ENCODE measurements at regions not wholly inside any gene's neighbourhood (a gene's known extent, or its start where the extent isn't known, plus 50 kb on each side); places are given as distances from the start of the nearest gene placed in this dataset.

DNA sequence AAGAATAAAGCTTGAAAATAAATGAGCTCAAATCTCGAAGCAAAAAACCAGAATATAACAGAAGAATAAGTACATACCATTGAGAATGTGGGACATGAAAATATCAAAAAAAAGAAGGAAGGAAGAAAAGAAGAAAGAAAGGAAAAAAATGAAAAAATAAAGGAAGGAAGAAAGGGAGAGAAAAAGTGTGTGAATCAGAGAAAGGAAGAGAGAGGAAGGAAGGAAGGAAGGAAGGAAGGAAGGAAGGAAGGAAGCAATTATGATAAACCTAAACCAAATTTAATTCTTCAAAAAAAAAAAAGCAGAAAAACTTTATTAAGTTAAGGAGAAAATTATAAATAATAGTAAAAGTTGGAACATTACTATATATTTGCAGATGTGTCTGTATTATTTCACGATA, 949.8 kb downstream of the NLGN4X start:
- DNase-seq, result no peak

DNA sequence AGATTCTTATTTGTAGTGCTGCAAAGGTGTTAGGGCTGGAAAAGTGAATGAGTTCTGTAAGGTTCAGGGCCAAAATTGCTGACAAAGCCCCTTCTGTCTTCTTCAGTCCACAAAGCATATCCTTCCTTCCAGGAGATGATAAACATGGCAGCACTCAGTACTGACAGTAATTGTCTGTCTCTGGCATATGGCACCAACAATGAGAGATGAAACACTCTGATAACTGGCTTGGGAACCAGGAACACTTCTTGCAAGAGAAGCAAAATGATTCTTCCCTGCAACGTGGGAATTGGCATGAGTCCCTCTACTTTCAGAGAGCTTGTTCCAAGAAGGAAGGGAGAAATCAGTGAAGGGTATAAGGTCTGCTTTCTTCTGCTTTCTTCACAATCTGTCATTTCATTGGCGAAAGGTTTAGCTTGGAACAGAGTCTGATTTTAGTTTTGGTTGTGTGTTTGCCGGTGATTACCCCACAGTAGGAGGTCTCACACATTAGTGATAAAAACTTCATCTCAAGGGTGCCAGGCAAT, 963.3 kb downstream of the NLGN4X start:
- no peak for DNase-seq

DNA sequence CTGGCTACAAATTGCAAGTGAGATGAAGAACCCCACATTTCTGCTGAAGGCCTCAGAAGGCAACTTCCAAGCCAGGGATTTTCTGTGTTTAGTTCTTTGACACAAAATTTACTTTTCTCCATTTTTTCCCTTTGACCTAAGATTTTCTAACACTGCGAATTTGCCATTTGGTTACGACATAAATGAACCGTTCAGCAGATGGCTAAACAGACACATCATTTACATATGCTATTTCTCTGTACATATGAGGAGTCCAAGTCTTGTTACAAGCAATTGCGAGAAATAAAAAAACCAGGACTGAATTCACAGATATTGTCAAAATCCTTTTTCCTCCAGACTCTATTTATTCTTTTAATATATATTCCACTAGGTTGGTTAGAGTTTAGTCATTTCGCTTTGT, 978.6 kb downstream of the NLGN4X start:
- DNase-seq, result no peak

DNA sequence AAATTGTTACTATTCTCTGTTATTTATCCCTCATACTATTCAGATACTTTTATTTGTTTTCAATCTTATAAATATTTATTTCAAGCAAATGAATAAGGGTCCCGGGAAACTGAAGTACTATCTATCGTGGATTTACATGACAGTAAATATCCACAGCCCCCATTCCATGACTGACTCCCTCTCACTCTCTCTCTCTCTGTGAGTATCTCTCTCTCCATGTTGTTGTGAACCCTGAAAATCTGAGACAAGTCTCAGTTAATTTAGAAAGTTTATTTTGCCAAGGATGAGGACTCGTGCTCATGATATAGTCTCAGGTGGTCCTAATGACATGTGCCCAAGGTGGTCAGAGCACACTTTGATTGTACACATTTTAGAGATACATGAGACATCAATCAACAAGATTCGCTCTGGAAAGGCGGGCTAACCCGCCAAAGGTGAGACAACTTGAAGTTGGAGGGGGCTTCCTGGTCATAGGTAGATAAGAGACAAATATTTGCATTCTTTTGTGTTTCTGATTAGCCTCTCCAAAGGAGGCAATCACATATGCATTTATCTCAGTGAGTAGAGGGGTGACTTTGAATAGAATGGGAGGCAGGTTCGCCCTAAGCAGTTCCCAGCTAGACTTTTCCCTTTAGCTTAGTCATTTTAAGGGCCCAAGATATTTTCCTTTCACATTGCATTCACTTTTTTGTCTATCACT, 986.4 kb downstream of the NLGN4X start:
- DNase-seq, result no peak

DNA sequence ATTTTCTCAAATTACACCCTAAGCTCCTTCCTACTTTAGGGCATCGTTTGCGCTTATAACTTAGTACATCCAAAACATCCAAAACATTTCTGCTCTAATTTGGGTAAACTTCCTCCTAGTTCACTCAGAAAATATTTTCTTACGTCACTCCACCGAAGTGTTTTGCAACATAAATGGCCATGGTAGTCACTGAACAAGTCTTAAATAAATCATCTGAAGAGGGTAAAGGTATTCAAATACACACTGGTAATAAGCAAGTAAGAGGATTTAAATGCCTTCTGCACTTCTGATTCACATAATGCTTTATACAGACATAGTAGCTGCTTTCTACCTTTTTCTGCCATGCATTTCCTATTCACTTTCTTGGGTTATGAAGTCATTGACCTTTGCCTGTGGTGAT, 991.9 kb downstream of the NLGN4X start:
- no peak for DNase-seq

DNA sequence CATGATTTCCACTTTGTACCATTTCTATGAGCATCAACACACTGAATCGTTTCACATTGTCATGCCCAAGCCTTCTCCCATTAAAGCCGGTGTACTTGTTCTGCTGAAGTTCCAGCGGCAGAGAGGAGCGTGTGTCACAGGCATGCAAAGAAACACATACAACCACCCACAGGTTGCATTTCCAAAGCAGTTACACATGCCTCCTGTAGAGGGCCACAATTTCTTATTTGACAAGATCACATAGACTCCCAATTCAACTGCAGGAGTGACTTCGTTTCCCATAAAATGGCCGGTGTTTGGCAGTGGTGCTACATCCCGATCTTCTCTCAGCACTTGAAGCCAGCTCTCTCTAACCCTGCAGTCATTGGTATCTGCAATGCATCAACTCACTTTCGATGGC, 992.6 kb downstream of the NLGN4X start:
- no peak for DNase-seq

DNA sequence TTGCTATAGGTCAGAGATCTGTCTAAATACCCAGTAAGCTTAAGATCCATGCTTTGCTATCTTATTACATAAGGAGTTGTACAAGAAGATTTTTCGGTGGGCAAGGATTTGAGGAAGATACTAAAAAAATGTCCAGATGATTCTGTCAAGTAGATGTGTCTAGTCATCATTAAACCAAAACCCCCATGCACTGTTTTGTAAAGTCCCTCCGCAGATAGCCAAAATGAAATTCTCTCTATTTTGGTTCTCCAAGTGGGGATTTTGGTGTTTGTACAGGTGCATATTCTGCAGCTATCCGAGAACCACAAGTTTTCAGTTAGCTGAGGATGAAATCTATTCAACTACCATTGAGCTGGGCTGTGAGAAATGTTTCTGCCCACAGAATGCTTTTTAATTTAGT, 994.8 kb downstream of the NLGN4X start:
- DNase-seq, result no peak

DNA sequence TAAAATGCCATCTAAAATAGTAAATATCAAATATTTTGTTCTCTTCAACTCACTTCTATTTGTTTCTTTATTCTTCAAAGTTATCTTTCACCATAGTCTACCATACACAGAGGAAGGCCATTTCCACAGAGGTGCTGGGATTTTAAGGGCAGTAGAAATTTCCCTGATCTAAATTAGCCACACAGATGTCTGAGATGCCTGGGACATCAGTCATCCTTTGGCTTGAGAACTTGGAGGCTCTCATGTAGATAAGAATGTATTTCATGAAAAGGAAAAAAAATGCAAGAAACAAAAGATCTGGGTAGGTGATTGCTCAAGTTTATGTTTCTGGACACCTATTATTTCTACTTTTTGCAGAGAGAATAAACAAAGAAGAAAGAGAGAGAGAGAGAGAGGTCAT, 1008.2 kb downstream of the NLGN4X start:
- DNase-seq, result no peak

DNA sequence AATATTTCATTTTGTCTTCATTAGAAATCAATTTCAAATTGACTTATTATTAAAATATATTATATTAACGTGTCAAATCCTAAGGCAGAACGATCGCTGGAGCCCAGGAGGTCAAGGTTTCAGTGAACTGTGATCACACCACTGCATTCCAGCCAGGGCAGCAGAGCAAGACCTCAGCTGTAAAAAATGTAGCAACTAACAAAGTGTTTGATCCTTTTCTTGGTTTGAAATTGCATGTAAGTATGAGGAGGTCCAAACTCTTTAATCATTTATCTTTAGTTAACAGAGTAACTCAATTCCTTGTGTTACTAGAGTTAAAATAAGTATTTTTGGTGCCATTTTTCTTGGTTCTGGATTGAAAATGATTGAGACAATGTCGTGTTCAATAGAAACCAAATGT, 1033.9 kb downstream of the NLGN4X start:
- DNase-seq, result no peak

DNA sequence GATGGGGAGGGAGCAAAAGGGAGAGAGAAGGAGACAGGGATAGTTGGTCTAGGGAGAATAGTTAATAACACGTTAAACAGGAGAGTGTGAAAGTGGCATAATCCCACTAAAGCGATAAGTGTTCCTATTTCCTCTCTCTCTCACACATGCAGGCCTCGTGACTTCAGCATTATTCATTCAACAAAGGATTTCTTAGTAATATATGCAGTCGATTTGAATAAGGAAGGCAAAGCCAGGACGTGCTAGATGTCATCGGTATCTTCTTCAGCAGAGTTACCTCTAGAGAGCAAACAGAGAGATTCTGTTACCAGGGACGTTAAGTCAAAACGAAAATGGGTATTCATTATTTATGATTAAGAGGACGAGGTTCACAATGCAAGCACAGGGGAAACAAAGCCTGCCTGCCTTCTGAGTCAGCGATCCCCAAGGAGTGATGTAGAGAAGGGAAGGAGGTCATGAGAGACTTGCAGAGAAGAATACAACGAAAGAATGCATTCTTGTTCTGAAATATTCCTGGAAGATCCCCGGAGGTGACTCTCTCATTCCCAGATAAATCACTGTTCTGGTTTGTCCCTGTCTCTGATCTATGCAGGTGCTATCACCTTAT, 1048.4 kb downstream of the NLGN4X start:
- no peak for DNase-seq

DNA sequence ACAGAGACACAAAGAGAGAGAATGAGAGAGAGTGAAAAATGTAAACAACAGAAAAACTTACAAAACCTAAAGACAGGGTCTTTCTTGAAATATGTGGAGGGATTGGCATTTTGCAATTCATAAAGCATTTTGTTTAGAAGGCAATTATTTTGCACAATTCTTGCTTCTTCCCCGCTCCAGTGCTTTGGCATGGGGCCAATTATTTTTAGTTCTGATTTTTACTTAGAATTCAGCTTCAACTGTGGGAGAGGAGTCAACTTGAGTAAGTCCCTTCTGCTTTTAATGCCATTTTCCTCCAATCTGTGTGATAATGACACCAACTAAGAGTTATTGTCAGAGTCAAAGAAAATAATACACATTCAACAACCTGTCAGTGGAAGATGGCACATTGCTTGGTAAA, 1051.9 kb downstream of the NLGN4X start:
- no peak for DNase-seq

DNA sequence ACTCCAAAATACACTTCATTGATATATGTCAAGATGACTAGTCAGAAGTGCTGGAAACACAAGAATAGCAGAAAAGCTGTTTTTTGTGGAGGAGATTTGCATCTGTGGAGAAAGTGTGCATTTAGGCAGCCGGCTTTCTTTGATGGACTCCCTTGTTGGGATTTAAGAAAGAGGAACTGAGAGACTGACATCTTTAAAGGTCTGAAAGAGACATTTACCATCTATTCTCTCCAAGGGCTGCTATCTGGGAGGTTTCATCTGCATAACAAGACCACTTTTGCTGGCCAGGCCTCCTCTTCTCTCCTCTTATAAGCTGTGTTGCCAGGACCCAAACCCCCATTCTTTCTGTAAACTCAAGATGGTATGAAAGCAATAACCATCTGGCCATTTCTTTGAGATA, 1065.0 kb downstream of the NLGN4X start:
- no peak for DNase-seq

DNA sequence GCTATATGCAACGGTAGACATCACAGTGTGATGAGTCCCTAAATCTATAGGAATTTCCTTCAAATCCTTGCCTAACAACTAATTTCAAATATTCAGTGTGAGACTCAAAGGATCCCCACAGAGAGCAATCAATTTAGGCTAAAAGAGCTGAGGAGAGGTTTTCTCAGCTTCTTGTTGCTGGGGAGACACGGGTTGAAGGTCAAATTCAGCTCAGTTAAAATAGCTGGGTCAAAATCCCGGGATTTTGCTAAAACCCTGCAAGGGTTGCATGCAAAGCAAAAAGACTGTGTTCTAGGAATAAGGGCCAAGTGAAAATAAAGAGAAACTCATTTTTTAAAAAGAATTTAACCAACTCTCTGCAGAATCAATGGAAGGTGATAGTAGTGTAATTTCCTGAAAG, 1073.4 kb downstream of the NLGN4X start:
- no peak for DNase-seq

DNA sequence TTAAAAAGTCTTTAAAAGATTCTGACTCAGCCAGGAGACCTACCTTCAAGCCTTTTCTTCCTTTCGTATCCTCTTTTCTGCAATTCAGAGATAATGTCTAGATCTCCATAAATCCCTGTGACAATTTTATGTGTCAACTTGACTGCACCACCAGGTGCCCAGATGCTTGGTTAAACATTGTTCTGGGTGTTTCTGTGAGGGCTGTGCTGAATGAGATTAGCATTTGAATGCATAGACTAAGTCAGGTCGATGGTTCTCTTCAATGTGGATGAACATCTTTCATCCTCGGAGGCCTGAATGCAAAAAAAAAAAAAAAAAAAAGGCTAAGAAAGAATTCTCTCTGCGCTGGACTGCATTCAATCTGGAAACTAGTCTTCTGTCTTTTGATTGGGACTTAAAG, 1082.7 kb downstream of the NLGN4X start:
- no peak for DNase-seq

DNA sequence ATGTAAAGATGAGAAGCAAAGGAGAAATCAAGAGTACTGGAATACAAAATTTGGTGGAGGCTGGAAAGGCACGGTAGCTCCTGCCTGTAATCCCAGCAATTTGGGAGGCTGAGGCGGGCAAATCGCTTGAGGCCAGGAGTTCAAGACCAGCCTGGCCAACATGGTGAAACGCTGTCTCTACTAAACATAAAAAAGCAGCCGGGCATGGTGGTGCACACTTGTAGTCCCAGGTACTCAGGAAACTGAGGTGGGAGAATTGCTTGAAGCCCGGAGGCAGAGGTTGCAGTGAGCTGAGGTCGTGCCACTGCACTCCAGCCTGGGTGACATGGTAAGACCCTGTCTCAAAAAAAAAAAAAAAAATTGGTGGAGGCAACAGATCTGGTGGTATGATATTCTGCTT, 1086.0 kb downstream of the NLGN4X start:
- no peak for DNase-seq

DNA sequence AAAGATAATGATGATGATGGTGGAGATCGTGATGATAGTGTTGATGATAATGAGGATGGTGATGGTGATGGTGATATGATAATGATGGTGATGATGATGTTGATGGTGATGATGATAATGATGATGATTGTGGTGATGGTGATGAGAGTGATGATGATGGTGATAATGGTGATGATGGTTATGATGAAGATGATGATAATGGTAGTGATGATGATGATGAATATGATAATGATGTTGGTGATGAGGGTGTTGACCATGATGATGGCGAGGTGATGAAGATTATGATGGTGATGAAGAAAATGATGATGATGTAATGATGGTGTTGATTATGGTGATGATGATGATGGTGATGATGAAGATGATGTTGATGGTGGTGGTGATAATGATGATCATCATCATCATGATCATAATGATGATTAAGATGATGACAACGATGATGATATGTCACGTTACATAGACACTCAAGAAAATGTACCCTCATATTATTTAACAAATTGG, 1106.4 kb downstream of the NLGN4X start:
- DNase-seq, result no peak

DNA sequence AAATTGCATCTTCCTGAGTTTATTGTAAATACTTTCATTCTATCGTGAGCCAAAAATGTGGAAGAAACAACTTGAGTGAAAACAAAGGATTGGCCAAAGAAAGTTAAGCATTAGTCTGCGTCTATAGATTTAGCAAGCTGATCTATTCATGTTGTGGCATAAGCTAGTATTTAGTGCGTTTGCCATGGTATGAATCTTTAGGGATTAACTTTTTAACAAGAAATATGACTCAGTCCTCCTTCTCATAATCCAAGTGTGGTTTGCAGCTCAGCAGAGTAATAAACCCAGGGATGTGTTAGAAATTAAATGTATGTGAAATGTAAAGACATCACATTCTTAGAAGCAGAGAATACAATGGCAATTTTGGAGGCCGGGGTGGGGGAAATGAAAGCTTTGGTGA, 1110.9 kb downstream of the NLGN4X start:
- DNase-seq, result peak; percentile 19

DNA sequence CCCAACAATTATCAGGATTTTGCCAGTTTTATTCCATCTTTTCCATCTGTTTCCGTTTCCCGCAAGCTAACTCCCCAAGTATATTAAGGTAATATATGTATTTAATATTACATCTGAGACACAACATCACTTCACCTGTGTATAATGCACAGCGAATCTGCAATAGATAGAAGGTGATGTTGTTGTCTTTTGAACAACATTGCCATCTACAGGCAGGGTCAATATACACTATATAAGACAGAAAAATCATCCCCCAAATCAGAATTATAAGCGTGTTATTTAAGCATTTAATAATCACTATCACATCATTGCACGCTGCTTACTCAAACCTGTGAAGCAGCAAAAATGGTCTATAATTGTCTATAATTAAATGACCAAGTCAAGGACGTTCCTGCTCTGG, 1115.5 kb downstream of the NLGN4X start:
- DNase-seq, result no peak

DNA sequence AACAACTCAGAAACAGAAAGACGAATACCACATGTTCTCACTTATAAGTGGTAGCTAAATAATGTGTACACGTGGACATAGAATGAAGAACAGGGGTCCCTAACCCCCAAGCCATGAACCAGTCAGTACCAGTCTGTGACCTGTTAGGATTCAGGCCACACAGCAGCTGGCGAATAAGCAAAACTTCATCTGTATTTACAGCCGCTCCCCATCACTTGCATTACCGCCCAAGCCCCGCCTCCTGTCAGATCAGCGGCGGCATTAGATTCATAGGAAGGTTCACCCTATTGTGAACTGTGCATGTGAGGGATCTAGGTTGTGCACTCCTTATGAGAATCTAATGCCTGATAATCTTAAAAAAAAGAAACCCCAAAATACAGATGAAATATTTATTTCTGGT, 1128.7 kb downstream of the NLGN4X start:
- DNase-seq, result no peak

DNA sequence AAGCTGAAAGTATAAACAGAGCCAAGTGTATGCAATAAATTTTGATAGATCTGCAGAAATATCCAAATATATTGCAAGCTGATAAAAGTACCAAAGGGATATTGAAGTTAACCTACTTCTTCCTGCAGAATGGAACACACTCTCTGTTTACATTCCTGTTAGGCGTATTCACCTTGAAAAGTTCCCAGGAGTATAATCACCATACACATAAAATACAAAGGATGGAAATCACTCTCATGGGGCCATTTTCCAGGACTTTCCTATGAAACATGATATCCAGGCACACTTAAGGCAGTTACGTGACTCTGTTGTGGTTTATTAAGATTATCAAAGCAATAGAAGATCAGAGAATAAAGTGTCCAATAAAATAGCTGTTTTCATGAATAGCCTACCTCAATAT, 1142.3 kb downstream of the NLGN4X start:
- DNase-seq, result peak; percentile 0

DNA sequence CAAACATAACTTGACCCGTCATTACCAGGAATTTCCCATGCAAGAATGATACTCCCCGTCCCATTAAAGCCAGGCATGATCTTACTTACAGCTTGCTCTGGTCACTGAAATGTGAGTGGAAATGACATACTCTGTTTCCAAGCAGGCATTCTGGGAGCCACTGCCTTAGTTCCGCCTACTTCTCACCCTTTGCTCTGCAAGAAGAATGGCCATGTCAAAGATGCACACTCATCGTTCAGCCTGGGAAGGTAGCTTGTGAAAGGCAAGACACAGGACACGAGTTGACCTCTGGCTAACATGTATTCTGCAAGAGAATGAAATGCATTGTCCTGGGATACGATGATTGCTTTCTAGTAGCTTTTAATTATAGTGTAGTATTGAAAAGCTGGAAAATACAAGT, 1144.4 kb downstream of the NLGN4X start:
- DNase-seq, result no peak

DNA sequence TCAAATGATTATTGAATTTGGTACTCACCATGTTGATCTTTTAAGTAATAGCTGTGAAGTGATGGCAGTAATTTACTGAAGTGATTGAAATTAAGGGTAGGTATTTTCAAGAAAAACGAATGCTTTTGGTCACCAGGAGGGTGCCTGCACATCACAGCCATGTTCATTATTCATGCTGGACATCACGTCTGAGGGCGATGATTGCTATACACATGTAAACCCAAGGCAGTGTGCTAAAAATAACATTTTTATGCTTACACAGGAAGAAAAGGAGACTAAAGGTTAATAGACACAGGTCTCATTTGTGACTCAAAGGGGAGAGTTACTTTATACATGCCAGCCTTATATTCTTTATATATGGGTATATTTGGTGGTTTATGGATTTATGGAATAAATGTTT, 1146.0 kb downstream of the NLGN4X start:
- no peak for DNase-seq

DNA sequence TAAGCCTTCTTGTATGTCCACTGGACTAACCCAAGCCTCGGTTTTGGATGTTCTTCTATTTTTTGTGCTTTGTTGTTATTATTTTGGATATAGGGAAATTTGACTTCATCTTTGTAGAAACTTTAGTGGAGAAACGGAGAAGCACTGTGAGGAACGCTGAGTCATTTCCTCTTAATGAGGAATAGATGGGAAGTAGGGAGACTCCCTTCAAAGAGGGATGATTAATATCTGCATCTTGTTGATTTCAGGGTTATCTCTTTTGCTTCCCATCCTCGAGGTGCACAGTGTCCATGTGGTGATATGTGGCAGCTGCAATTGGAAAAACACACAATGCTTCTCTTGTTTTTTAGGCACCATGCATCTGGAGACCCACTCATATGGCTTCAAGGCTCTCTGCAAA, 1147.9 kb downstream of the NLGN4X start:
- no peak for DNase-seq

DNA sequence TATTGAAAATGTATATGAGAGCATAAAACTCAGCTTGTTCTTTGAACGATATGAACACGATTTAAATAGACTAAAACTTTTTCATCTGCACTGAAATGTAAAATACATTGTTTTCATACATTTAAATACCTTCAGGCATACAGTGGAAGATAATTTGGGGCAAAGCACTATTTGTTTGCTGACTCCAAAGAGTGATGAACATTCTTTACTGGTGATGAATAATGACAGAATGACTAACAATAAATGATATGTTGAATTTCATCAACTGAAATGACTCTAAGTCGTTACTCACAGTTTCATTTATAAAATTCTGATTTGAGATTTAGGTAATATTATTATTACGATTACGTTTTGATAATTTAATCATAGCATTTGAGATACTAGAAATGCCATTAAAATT, 1160.1 kb downstream of the NLGN4X start:
- peak; percentile 2 for DNase-seq

DNA sequence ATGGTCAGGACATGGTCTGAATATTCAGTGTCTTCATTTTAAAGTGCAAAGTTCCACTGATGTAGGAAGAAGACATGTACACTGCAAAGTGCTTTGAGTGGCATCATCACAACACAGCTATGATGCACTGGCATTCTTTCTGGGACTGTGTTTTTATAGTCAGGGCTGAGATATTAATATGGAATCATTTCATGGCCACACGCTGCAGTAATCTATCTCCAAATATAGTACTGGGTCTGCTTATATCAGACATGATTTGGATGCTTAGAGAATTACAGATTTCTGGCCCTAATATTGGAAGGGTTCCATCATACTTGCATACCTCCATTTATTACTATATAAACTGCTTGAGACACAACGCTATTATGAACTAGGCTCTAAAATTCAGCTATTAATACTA, 1170.9 kb downstream of the NLGN4X start:
- peak; percentile 38 for DNase-seq
